ENCODE measurements at regions not wholly inside any gene's neighbourhood (a gene's known extent, or its start where the extent isn't known, plus 50 kb on each side); places are given as distances from the start of the nearest gene placed in this dataset.

DNA sequence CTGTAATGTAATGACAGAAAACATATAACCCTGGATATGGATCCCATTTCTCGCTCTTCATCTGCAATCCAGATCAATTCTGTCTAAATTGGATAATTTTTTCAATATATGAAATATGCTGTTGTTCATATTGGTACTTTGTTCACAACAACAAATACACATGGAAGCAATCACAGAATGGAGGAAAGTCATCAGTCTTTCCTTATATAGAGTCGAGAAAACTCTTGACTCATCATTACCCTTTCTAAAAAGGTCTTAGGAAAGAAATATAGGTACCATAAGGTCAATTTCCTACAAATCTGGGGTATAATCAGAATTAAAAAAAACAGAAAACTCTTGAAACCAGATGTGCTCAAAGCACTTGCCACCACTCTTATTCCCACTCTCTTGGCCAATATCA, 677.6 kb upstream of the ID4 start:
- Histone ChIP-seq H3K36me3 (ENCODE audit: control insufficient read depth, insufficient read depth, low read length) (no peaks in the 10 kb centered on the region), H3K27ac (ENCODE audit: insufficient read depth, low read length, poor library complexity, severe bottlenecking) (no peak overlapping the region), H3K27me3 (replicated peaks; ENCODE audit: control insufficient read depth, insufficient read depth, low read length, poor library complexity, severe bottlenecking) (no peaks in the 10 kb centered on the region), H3K4me1 (ENCODE audit: control insufficient read depth, insufficient read depth, low read length, poor library complexity, severe bottlenecking) (no peaks in the 10 kb centered on the region), H3K9me3 (ENCODE audit: control insufficient read depth, low read length) (no peaks in the 10 kb centered on the region), H3K4me3 (ENCODE audit: insufficient read depth, low read depth, low read length, poor library complexity, severe bottlenecking) (no peak overlapping the region)
- DNase-seq: no peak

DNA sequence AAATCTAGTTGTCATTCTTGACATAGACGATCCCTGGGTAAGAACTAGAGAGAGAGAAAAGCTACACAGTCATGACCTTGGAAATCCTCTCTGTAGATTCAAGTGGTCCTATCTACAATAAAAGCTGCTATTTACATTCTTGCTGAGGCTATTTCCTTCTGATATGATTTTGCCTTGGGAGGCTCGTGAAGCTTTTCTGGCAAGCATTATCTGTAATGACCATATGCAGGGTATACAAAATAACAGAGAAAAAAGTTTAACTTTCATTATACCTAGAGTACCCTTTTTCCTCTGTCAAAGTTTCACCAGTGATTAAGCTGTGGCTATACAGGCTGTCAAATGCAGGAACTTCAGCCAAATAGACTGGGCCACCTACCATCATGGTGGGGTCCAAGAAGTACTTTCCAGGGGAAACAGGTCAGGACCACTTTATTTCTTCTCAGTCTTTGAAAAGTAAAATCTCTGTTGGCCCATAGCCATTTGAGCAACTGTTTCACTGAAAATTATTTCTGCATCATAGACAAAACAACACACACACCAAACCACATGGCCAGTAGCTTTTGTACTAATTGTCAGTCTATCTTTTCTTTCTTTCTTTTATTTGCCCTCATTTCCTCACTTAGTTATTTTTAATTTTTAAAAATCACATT, 677.0 kb upstream of the ID4 start:
- DNase-seq: no peak
- Histone ChIP-seq H3K27me3 (replicated peaks; ENCODE audit: control insufficient read depth, insufficient read depth, low read length, poor library complexity, severe bottlenecking) (no peaks in the 10 kb centered on the region), H3K4me3 (ENCODE audit: insufficient read depth, low read depth, low read length, poor library complexity, severe bottlenecking) (no peak overlapping the region), H3K9me3 (ENCODE audit: control insufficient read depth, low read length) (no peaks in the 10 kb centered on the region), H3K4me1 (ENCODE audit: control insufficient read depth, insufficient read depth, low read length, poor library complexity, severe bottlenecking) (no peaks in the 10 kb centered on the region), H3K27ac (ENCODE audit: insufficient read depth, low read length, poor library complexity, severe bottlenecking) (no peak overlapping the region), H3K36me3 (ENCODE audit: control insufficient read depth, insufficient read depth, low read length) (no peaks in the 10 kb centered on the region)

DNA sequence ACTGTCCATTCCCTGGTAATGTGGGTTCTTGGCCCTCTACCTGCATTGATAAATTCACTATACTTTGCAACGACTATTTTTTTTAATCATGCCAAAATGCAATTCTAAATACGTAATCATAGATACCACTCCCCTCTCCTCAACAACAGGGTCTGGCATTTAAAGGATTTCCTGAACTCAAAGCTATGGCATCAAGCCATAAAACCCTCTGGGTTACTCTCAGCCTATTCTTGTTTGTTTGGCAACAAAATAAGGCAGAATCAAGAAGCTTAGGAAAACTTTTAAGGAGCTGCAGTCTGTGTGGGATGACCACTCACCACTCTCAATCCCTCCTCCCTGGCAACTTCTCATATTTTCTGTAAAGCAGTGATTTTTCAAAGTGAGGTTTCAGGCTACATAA, 669.9 kb upstream of the ID4 start:
- Histone ChIP-seq H3K9me3 (ENCODE audit: control insufficient read depth, low read length) (no peaks in the 10 kb centered on the region), H3K27ac (ENCODE audit: insufficient read depth, low read length, poor library complexity, severe bottlenecking) (no peak overlapping the region), H3K36me3 (ENCODE audit: control insufficient read depth, insufficient read depth, low read length) (no peaks in the 10 kb centered on the region), H3K27me3 (replicated peaks; ENCODE audit: control insufficient read depth, insufficient read depth, low read length, poor library complexity, severe bottlenecking) (no peaks in the 10 kb centered on the region), H3K4me3 (ENCODE audit: insufficient read depth, low read depth, low read length, poor library complexity, severe bottlenecking) (no peak overlapping the region), H3K4me1 (ENCODE audit: control insufficient read depth, insufficient read depth, low read length, poor library complexity, severe bottlenecking) (no peaks in the 10 kb centered on the region)
- no peak for DNase-seq

DNA sequence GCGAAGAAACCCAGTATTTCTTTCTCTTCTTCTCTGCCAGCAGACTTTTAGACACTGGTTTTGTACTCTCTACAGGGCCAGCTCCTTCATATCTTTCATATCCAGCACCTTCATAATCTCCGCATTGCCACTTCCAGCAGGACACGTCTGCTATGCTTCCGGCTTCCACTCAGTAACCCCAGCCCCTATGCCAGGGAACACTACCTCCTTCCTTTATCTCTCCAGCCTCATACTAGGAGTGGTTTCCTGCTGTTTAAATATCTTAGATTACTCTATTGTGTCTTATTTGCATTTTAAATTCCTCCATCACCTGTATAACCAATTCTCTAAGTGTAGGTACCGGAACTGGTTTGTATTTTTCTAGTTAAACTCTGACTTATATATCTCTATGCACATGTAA, 667.8 kb upstream of the ID4 start:
- no peaks in the 10 kb centered on the region for H3K36me3 ChIP-seq (ENCODE audit: control insufficient read depth, insufficient read depth, low read length)
- no peak overlapping the region for H3K27ac ChIP-seq (ENCODE audit: insufficient read depth, low read length, poor library complexity, severe bottlenecking)
- no peak overlapping the region for H3K4me3 ChIP-seq (ENCODE audit: insufficient read depth, low read depth, low read length, poor library complexity, severe bottlenecking)
- H3K9me3 ChIP-seq (ENCODE audit: control insufficient read depth, low read length): no peaks in the 10 kb centered on the region
- H3K27me3 ChIP-seq (replicated peaks; ENCODE audit: control insufficient read depth, insufficient read depth, low read length, poor library complexity, severe bottlenecking): no peaks in the 10 kb centered on the region
- no peak for DNase-seq
- H3K4me1 ChIP-seq (ENCODE audit: control insufficient read depth, insufficient read depth, low read length, poor library complexity, severe bottlenecking): no peaks in the 10 kb centered on the region

DNA sequence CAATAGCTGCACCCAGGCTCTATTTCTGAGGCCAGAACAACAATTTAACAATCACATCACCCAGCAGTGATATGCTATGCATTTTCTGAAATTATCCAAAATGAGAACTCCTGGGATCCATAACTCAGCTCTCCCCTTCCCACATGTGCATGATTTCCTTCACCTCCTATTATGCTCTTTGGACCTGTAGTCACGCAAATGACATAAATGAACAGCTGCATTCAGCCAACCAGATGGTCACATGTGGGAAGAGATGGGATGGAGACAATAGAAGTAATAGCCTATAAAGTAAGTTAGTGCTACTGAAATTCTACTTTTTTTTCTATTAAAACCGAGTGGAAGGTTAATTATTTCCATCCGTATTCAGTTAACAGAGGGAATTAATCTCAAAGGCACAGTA, 662.1 kb upstream of the ID4 start:
- Histone ChIP-seq H3K27me3 (replicated peaks; ENCODE audit: control insufficient read depth, insufficient read depth, low read length, poor library complexity, severe bottlenecking) (no peaks in the 10 kb centered on the region), H3K4me1 (ENCODE audit: control insufficient read depth, insufficient read depth, low read length, poor library complexity, severe bottlenecking) (no peaks in the 10 kb centered on the region), H3K36me3 (ENCODE audit: control insufficient read depth, insufficient read depth, low read length) (no peaks in the 10 kb centered on the region), H3K9me3 (ENCODE audit: control insufficient read depth, low read length) (no peaks in the 10 kb centered on the region), H3K4me3 (ENCODE audit: insufficient read depth, low read depth, low read length, poor library complexity, severe bottlenecking) (no peak overlapping the region), H3K27ac (ENCODE audit: insufficient read depth, low read length, poor library complexity, severe bottlenecking) (no peak overlapping the region)
- DNase-seq: no peak

DNA sequence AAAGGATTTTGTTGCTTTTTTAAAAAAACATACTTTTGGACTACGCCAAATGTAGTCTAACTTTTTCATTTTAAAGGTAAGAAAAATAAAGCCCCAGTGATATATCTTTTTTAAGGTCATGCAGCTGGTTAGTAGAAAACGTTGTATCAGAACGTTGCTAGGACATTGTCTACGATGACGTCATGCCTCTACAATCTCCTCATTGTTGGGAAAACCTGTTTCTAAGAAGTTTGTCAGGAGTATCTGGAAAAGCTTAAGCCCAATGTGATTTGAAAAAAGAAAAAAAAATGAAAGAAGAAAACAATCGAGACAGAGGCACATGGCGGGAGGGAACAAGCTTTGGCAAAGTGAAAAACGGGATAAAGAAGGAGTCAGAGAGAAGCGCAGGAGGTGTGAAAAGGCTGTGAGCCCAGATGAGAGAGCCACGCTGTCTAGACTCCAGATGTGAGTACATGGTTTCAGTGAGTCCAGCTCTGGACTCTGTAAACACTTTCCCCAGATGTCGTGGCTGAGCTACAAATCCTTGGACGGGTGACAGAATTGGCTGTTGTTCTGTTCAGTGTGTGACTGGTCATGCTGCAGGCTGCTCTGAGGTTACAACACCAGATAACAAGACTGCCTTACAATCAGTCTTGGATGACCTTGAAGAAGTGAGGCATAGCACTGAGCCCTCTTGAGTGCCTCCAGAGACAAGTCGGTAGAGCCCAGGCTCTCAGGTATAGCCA, 656.7 kb upstream of the ID4 start:
- H3K36me3 ChIP-seq (ENCODE audit: control insufficient read depth, insufficient read depth, low read length): no peaks in the 10 kb centered on the region
- H3K4me3 ChIP-seq (ENCODE audit: insufficient read depth, low read depth, low read length, poor library complexity, severe bottlenecking): no peak overlapping the region
- no peaks in the 10 kb centered on the region for H3K27me3 ChIP-seq (replicated peaks; ENCODE audit: control insufficient read depth, insufficient read depth, low read length, poor library complexity, severe bottlenecking)
- no peaks in the 10 kb centered on the region for H3K4me1 ChIP-seq (ENCODE audit: control insufficient read depth, insufficient read depth, low read length, poor library complexity, severe bottlenecking)
- DNase-seq: no peak
- H3K27ac ChIP-seq (ENCODE audit: insufficient read depth, low read length, poor library complexity, severe bottlenecking): no peak overlapping the region
- no peaks in the 10 kb centered on the region for H3K9me3 ChIP-seq (ENCODE audit: control insufficient read depth, low read length)

DNA sequence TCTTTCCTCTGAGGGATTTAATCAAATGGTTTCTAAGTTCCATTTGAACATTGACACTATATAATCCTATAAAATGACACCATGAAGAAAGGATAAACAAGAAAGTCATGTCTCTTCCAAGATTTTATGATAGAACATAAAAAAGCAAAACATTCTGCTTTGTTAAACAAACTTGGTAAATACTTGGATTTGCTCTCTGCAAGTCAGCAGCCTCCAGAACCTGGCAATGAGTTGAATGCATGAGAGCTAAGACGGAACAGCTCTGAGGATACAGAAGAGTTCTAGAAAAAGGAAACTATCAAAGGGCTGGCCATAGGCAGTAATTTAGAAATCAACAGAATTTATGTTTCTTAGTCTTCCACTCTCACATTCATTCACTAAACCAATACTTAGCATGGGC, 656.0 kb upstream of the ID4 start:
- Histone ChIP-seq H3K4me1 (ENCODE audit: control insufficient read depth, insufficient read depth, low read length, poor library complexity, severe bottlenecking) (no peaks in the 10 kb centered on the region), H3K9me3 (ENCODE audit: control insufficient read depth, low read length) (no peaks in the 10 kb centered on the region), H3K27me3 (replicated peaks; ENCODE audit: control insufficient read depth, insufficient read depth, low read length, poor library complexity, severe bottlenecking) (no peaks in the 10 kb centered on the region), H3K4me3 (ENCODE audit: insufficient read depth, low read depth, low read length, poor library complexity, severe bottlenecking) (no peak overlapping the region), H3K27ac (ENCODE audit: insufficient read depth, low read length, poor library complexity, severe bottlenecking) (no peak overlapping the region), H3K36me3 (ENCODE audit: control insufficient read depth, insufficient read depth, low read length) (no peaks in the 10 kb centered on the region)
- DNase-seq: no peak

DNA sequence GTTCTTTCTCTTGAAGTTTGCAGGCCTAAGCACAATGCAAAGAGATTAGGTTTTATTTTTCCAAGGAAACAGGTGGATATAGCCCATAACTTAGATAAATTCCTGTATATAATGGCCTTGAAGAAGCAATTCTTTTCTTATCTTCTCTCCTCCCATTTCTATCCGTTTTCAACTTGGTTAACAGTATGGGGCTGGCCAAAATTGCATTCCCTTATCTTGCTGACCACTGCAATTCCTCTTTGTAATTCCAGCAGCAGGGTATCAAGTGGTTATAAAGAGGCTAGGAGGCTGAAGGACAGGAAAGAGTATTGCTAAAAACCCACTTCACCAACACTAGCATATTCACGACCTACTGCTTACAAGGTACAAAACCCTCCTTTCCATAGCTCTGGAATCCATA, 643.5 kb upstream of the ID4 start:
- Histone ChIP-seq H3K27ac (ENCODE audit: insufficient read depth, low read length, poor library complexity, severe bottlenecking) (no peak overlapping the region), H3K27me3 (replicated peaks; ENCODE audit: control insufficient read depth, insufficient read depth, low read length, poor library complexity, severe bottlenecking) (no peaks in the 10 kb centered on the region), H3K36me3 (ENCODE audit: control insufficient read depth, insufficient read depth, low read length) (no peaks in the 10 kb centered on the region), H3K4me3 (ENCODE audit: insufficient read depth, low read depth, low read length, poor library complexity, severe bottlenecking) (no peak overlapping the region), H3K9me3 (ENCODE audit: control insufficient read depth, low read length) (no peaks in the 10 kb centered on the region), H3K4me1 (ENCODE audit: control insufficient read depth, insufficient read depth, low read length, poor library complexity, severe bottlenecking) (no peaks in the 10 kb centered on the region)
- DNase-seq: no peak

DNA sequence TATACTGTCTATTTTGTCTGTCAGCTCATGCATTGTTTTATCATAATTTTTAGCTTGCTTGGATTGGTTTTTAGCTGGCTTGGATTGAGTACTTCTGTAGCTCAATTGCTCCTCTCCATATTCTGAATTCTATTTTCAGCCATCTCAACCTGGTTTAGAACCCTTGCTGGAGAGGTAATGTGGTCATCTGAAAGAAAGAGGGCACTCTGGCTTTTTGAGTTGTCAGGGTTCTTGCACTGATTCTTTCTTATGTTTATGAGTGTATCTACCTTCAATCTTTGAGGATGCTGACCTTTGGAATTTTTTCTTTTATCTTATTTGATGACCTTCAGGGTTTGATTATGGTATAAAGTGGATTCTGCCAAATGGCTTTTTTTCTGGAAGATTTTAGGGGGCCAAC, 632.7 kb upstream of the ID4 start:
- DNase-seq: no peak
- no peaks in the 10 kb centered on the region for H3K27me3 ChIP-seq (replicated peaks; ENCODE audit: control insufficient read depth, insufficient read depth, low read length, poor library complexity, severe bottlenecking)
- no peak overlapping the region for H3K27ac ChIP-seq (ENCODE audit: insufficient read depth, low read length, poor library complexity, severe bottlenecking)
- no peak overlapping the region for H3K4me3 ChIP-seq (ENCODE audit: insufficient read depth, low read depth, low read length, poor library complexity, severe bottlenecking)
- H3K36me3 ChIP-seq (ENCODE audit: control insufficient read depth, insufficient read depth, low read length): no peaks in the 10 kb centered on the region
- H3K4me1 ChIP-seq (ENCODE audit: control insufficient read depth, insufficient read depth, low read length, poor library complexity, severe bottlenecking): no peaks in the 10 kb centered on the region
- H3K9me3 ChIP-seq (ENCODE audit: control insufficient read depth, low read length): no peaks in the 10 kb centered on the region

DNA sequence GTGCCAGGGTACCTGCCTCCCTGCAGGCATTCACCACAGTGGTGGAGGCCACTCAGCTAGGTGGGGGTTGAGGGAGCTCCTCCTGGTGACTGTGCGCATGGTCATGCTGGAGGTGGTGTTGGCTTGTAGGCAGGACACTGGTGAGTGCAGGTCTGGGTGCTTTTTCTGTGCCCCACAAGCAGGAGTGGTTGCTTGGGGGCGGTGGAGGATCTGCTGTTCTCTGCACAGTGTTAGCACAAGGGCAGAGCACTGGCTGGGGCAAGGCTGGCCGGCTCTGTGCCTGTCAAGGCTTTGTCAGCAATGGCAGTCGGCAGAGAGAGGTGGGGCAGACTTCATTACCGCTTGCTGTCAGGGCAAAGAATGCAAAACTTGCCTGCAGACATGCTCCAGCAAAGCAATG, 632.1 kb upstream of the ID4 start:
- DNase-seq: no peak
- no peak overlapping the region for H3K27ac ChIP-seq (ENCODE audit: insufficient read depth, low read length, poor library complexity, severe bottlenecking)
- H3K4me1 ChIP-seq (ENCODE audit: control insufficient read depth, insufficient read depth, low read length, poor library complexity, severe bottlenecking): no peaks in the 10 kb centered on the region
- no peaks in the 10 kb centered on the region for H3K36me3 ChIP-seq (ENCODE audit: control insufficient read depth, insufficient read depth, low read length)
- no peak overlapping the region for H3K4me3 ChIP-seq (ENCODE audit: insufficient read depth, low read depth, low read length, poor library complexity, severe bottlenecking)
- H3K27me3 ChIP-seq (replicated peaks; ENCODE audit: control insufficient read depth, insufficient read depth, low read length, poor library complexity, severe bottlenecking): no peaks in the 10 kb centered on the region
- no peaks in the 10 kb centered on the region for H3K9me3 ChIP-seq (ENCODE audit: control insufficient read depth, low read length)
